ENCODE measurements at regions not wholly inside any gene's neighbourhood (a gene's known extent, or its start where the extent isn't known, plus 50 kb on each side); places are given as distances from the start of the nearest gene placed in this dataset.

DNA sequence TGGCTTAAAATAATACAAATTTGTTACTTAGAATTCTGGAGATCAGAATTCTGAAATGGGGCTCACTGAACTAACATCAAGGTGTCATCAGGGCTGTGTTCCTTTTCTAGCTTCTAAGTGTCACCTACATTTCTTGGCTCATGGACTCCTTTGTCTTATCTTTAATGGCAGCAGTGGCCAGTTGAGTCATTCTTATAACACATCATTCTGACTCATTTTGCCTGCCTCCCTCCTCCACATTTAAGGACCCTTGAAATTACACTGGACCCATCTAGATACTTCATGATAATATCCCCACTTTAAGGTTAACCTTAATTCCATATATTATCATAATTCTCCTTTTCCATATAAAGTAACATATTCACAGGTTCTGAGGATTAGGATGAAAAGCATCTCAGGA, 215.9 kb downstream of the GUCY2F start:
- no peak overlapping the region for H3K4me2 ChIP-seq (ENCODE audit: low read length)
- H3K9ac ChIP-seq (ENCODE audit: low read depth, low read length), result no peak overlapping the region
- no peaks in the 10 kb centered on the region for H3K4me1 ChIP-seq (ENCODE audit: control insufficient read depth, insufficient read depth, low read length)
- no peak overlapping the region for H3K4me3 ChIP-seq (ENCODE audit: low read length)
- no peaks in the 10 kb centered on the region for H3K9me3 ChIP-seq (replicated peaks; ENCODE audit: low read length)
- no peaks in the 10 kb centered on the region for H3K36me3 ChIP-seq (ENCODE audit: insufficient read depth, low read length)
- H3K27me3 ChIP-seq (ENCODE audit: control insufficient read depth, insufficient read depth, low read length), result peaks cover 16% of the 10 kb centered on the region

GRCh38 chrX:109264878-109265277, 217.0 kb downstream of the GUCY2F start:
- H3K36me3 ChIP-seq (ENCODE audit: insufficient read depth, low read length), result no peaks in the 10 kb centered on the region
- no peak overlapping the region for H3K9ac ChIP-seq (ENCODE audit: low read depth, low read length)
- no peak overlapping the region for H3K4me2 ChIP-seq (ENCODE audit: low read length)
- H3K9me3 ChIP-seq (replicated peaks; ENCODE audit: low read length), result no peaks in the 10 kb centered on the region
- no peaks in the 10 kb centered on the region for H3K4me1 ChIP-seq (ENCODE audit: control insufficient read depth, insufficient read depth, low read length)
- H3K4me3 ChIP-seq (ENCODE audit: low read length), result no peak overlapping the region
- peaks cover 10% of the 10 kb centered on the region for H3K27me3 ChIP-seq (ENCODE audit: control insufficient read depth, insufficient read depth, low read length)

DNA sequence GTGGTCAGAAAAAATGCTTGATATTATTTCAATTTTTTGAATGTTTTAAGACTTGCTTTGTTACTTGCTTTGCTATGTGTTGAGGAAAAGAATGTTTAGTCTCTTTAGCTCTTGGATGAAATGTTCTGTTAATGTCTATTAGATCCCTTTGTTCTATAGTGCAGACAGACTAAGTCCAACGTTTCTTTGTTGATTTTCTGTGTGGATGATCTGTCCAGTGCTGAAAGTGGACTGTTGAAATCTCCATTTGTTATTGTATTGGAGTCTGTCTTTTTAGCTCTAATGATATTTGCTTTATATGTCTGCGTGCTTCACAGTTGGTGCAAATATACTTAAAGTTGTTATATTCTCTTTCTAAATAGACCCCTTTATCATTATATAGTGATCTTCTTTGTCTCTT, 220.6 kb downstream of the GUCY2F start:
- no peak overlapping the region for H3K4me3 ChIP-seq (ENCODE audit: low read length)
- H3K36me3 ChIP-seq (ENCODE audit: insufficient read depth, low read length), result no peaks in the 10 kb centered on the region
- H3K9me3 ChIP-seq (replicated peaks; ENCODE audit: low read length), result no peaks in the 10 kb centered on the region
- no peak overlapping the region for H3K9ac ChIP-seq (ENCODE audit: low read depth, low read length)
- H3K4me1 ChIP-seq (ENCODE audit: control insufficient read depth, insufficient read depth, low read length), result no peaks in the 10 kb centered on the region
- H3K27me3 ChIP-seq (ENCODE audit: control insufficient read depth, insufficient read depth, low read length), result peaks cover 5% of the 10 kb centered on the region
- H3K4me2 ChIP-seq (ENCODE audit: low read length), result no peak overlapping the region

DNA sequence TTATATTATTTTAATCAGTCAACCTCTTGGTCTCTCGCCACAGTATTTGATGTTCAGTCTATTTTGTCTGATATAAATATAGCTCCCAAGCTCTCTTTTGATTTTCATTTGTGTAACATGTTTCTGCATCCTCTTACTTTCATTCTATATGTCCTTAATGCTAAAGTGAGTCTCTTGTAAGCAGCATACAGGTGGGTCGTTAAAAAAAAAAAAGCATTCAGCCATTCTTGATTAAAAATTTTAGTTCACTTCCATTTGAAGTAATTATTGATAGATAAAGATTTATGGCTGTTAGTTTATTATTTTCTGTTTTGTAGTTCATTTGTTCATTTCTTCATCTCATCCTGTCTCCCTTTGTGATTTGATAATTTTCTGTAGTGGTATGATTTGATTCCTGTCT, 229.1 kb downstream of the GUCY2F start:
- Histone ChIP-seq H3K4me3 (ENCODE audit: low read length) (no peak overlapping the region), H3K4me2 (ENCODE audit: low read length) (no peak overlapping the region), H3K36me3 (ENCODE audit: insufficient read depth, low read length) (no peaks in the 10 kb centered on the region), H3K9ac (ENCODE audit: low read depth, low read length) (no peak overlapping the region), H3K9me3 (replicated peaks; ENCODE audit: low read length) (peaks cover 3% of the 10 kb centered on the region), H3K27me3 (ENCODE audit: control insufficient read depth, insufficient read depth, low read length) (no peaks in the 10 kb centered on the region), H3K4me1 (ENCODE audit: control insufficient read depth, insufficient read depth, low read length) (no peaks in the 10 kb centered on the region)

DNA sequence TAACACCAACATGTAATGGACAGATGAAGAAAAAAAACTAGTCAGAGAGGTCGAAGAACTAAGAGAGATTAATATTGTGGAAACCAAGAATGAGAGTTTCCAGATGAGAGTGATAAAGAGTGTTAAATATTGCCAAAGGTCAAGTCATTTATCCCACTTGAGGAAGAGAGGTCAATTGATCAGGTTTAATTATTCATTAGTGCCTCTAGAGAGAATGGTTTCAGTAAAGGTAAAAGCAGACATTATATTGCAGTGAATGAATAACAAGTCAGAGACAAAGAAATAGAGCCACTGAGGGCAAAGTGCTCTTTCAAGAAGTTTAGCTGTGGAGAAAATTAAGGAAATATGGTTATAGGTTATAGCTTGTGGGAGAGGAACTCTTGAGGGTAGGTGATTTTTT, 263.1 kb downstream of the GUCY2F start:
- Histone ChIP-seq H3K4me1 (ENCODE audit: control insufficient read depth, insufficient read depth, low read length) (no peaks in the 10 kb centered on the region), H3K9ac (ENCODE audit: low read depth, low read length) (no peak overlapping the region), H3K4me2 (ENCODE audit: low read length) (no peak overlapping the region), H3K36me3 (ENCODE audit: insufficient read depth, low read length) (no peaks in the 10 kb centered on the region), H3K4me3 (ENCODE audit: low read length) (no peak overlapping the region), H3K27me3 (ENCODE audit: control insufficient read depth, insufficient read depth, low read length) (peaks cover 21% of the 10 kb centered on the region), H3K9me3 (replicated peaks; ENCODE audit: low read length) (no peaks in the 10 kb centered on the region)

DNA sequence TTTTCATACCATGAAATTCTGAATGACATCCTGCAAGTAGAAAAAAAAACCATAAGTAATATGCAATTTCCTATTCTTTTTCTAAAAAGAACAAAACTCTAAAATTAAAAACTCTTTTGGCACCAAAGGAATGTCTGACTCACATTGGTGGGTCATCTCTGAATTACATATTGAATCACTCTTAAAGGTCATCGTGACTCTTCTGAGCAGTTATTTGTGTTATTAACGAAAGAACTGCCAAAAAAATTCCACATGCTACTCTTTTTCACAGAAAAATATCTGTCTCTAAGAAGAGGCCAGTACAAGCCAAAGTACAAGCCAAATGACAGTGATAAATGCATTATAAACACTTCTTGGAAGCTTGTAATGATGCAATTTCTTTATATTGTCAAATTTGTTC, 282.2 kb downstream of the GUCY2F start:
- Histone ChIP-seq H3K9ac (ENCODE audit: low read depth, low read length) (no peak overlapping the region), H3K4me2 (ENCODE audit: low read length) (no peak overlapping the region), H3K36me3 (ENCODE audit: insufficient read depth, low read length) (no peaks in the 10 kb centered on the region), H3K4me1 (ENCODE audit: control insufficient read depth, insufficient read depth, low read length) (peaks cover 6% of the 10 kb centered on the region), H3K4me3 (ENCODE audit: low read length) (no peak overlapping the region), H3K27me3 (ENCODE audit: control insufficient read depth, insufficient read depth, low read length) (no peaks in the 10 kb centered on the region), H3K9me3 (replicated peaks; ENCODE audit: low read length) (no peaks in the 10 kb centered on the region)

DNA sequence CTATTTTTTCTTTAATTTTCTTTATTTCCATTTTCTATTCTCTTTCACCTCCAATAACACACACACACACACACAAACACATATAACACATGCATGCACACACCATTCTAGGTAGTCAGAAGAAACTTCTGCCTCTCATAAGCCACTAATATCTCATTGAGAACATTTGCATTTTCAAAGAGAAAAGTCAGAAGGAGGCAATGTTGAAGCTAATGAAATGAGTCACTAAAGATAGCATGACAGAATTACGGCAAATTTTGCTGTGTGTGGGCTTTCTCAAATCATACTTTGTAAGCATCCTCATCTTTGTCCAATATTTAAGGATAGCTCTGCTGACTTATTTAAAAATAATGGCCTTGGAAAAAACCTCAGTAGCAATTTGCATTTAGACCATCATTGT, 291.3 kb downstream of the GUCY2F start:
- Histone ChIP-seq H3K9ac (ENCODE audit: low read depth, low read length) (no peak overlapping the region), H3K4me2 (ENCODE audit: low read length) (no peak overlapping the region), H3K4me1 (ENCODE audit: control insufficient read depth, insufficient read depth, low read length) (no peaks in the 10 kb centered on the region), H3K4me3 (ENCODE audit: low read length) (no peak overlapping the region), H3K36me3 (ENCODE audit: insufficient read depth, low read length) (no peaks in the 10 kb centered on the region), H3K9me3 (replicated peaks; ENCODE audit: low read length) (no peaks in the 10 kb centered on the region), H3K27me3 (ENCODE audit: control insufficient read depth, insufficient read depth, low read length) (peaks cover 33% of the 10 kb centered on the region)

- Histone ChIP-seq H3K4me2 (ENCODE audit: low read length) (no peak overlapping the region), H3K9me3 (replicated peaks; ENCODE audit: low read length) (no peaks in the 10 kb centered on the region), H3K4me3 (ENCODE audit: low read length) (no peak overlapping the region), H3K27me3 (ENCODE audit: control insufficient read depth, insufficient read depth, low read length) (peaks cover 41% of the 10 kb centered on the region), H3K4me1 (ENCODE audit: control insufficient read depth, insufficient read depth, low read length) (no peaks in the 10 kb centered on the region), H3K36me3 (ENCODE audit: insufficient read depth, low read length) (no peaks in the 10 kb centered on the region), H3K9ac (ENCODE audit: low read depth, low read length) (no peak overlapping the region)
These were observed 294.3 kb downstream of the GUCY2F start for GRCh38 chrX:109187473-109188168.

DNA sequence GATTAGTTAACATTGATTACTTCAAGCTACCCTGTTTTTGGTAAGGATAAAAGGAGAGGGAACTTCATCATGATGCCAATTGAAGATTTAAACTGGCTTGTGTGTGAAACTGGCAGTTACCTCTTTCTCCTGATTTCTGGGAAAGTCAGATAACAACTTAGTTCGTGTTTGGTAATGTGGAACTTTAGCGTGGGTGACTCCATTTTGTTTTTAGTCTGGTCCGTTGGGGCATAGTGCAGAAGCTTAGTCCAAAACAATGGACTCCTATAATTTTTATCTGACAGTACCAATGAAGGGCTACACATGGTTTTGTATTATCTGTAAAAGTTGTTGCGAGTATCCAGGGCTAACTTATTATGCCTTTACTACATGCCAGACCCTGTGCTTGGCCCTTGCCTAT, 294.9 kb downstream of the GUCY2F start:
- no peaks in the 10 kb centered on the region for H3K36me3 ChIP-seq (ENCODE audit: insufficient read depth, low read length)
- H3K27me3 ChIP-seq (ENCODE audit: control insufficient read depth, insufficient read depth, low read length), result peaks cover 41% of the 10 kb centered on the region
- H3K9me3 ChIP-seq (replicated peaks; ENCODE audit: low read length), result no peaks in the 10 kb centered on the region
- H3K4me2 ChIP-seq (ENCODE audit: low read length), result no peak overlapping the region
- H3K4me1 ChIP-seq (ENCODE audit: control insufficient read depth, insufficient read depth, low read length), result no peaks in the 10 kb centered on the region
- no peak overlapping the region for H3K9ac ChIP-seq (ENCODE audit: low read depth, low read length)
- H3K4me3 ChIP-seq (ENCODE audit: low read length), result no peak overlapping the region

DNA sequence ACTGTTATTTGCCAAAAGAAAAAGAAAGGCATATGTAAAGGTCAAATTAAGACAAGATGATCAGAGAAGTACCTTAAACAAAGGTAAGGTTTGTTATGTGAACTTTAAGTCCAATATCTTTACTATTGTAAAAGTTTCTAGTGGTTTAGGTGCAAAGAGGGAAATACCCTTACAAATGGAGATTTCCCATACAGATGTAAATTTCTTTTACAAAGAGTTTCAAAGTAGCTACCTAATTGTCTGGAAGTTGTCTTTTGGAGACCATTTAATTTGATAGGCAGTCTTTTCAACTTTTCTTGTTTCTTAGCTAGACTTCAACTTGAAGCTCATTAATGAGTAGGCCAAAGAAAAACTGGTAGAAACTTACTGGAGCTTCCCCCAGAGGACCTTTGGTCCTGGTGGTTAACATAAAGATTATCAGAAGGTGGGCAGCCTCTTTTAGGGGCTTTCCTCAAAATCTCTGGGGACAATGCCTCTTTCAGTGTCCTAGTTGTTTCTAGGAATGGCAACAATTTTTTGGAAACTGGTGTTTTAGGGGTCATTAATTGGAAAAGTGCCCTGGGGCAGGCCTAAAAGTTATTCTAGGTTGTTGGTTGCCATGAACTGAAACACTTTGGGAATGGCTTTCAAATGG, 297.3 kb downstream of the GUCY2F start:
- H3K36me3 ChIP-seq (ENCODE audit: insufficient read depth, low read length), result no peaks in the 10 kb centered on the region
- peaks cover 30% of the 10 kb centered on the region for H3K27me3 ChIP-seq (ENCODE audit: control insufficient read depth, insufficient read depth, low read length)
- H3K4me1 ChIP-seq (ENCODE audit: control insufficient read depth, insufficient read depth, low read length), result no peaks in the 10 kb centered on the region
- H3K9me3 ChIP-seq (replicated peaks; ENCODE audit: low read length), result no peaks in the 10 kb centered on the region
- no peak overlapping the region for H3K4me2 ChIP-seq (ENCODE audit: low read length)
- H3K4me3 ChIP-seq (ENCODE audit: low read length), result no peak overlapping the region
- no peak overlapping the region for H3K9ac ChIP-seq (ENCODE audit: low read depth, low read length)

- no peak overlapping the region for H3K4me2 ChIP-seq (ENCODE audit: low read length)
- no peak overlapping the region for H3K9ac ChIP-seq (ENCODE audit: low read depth, low read length)
- no peaks in the 10 kb centered on the region for H3K9me3 ChIP-seq (replicated peaks; ENCODE audit: low read length)
- H3K36me3 ChIP-seq (ENCODE audit: insufficient read depth, low read length), result no peaks in the 10 kb centered on the region
- no peaks in the 10 kb centered on the region for H3K4me1 ChIP-seq (ENCODE audit: control insufficient read depth, insufficient read depth, low read length)
- H3K27me3 ChIP-seq (ENCODE audit: control insufficient read depth, insufficient read depth, low read length), result peaks cover 3% of the 10 kb centered on the region
- H3K4me3 ChIP-seq (ENCODE audit: low read length), result no peak overlapping the region
These were observed 309.7 kb downstream of the GUCY2F start for GRCh38 chrX:109172091-109172602.

GRCh38 chrX:109155161-109155560, 326.7 kb downstream of the GUCY2F start:
- Histone ChIP-seq H3K4me1 (ENCODE audit: control insufficient read depth, insufficient read depth, low read length) (no peaks in the 10 kb centered on the region), H3K27me3 (ENCODE audit: control insufficient read depth, insufficient read depth, low read length) (no peaks in the 10 kb centered on the region), H3K36me3 (ENCODE audit: insufficient read depth, low read length) (no peaks in the 10 kb centered on the region), H3K9ac (ENCODE audit: low read depth, low read length) (no peak overlapping the region), H3K9me3 (replicated peaks; ENCODE audit: low read length) (peaks cover 3% of the 10 kb centered on the region), H3K4me3 (ENCODE audit: low read length) (no peak overlapping the region), H3K4me2 (ENCODE audit: low read length) (no peak overlapping the region)
